Activated CD4-positive, alpha-beta memory T cell treated with anti-CD3 and anti-CD28 coated beads for 36 hours (primary cell): ENCODE measurements at regions not wholly inside any gene's neighbourhood (a gene's known extent, or its start where the extent isn't known, plus 50 kb on each side); places are given as distances from the start of the nearest gene placed in this dataset.

Experiments
- CTCF ChIA-PET: fragments of 350-600 bp; sonication (Branson Sonifier 250); formaldehyde crosslinking; loops from one replicate; lab custom pipeline; 2021; ENCODE audit warnings: antibody characterized with exemption, inconsistent platforms; lab: Charles Lee
- POLR2A ChIA-PET: fragments of 350-600 bp; sonication (Branson Sonifier 250); formaldehyde crosslinking; loops from one replicate; lab custom pipeline; 2021; ENCODE audit warnings: antibody characterized with exemption; lab: Charles Lee
- DNase-seq: peaks from one replicate; pipeline ENCODE4 v3.0.0-alpha.2; 2020
- H3K27ac Mint-ChIP-seq: one replicate; pipeline ENCODE4 v1.8.0; 2021; ENCODE audit warnings: mixed read lengths
- H3K27me3 Mint-ChIP-seq: one replicate; pipeline ENCODE4 v1.8.0; 2021; ENCODE audit warnings: mixed read lengths
- H3K36me3 Mint-ChIP-seq: one replicate; pipeline ENCODE4 v1.8.0; 2021; ENCODE audit warnings: mixed read lengths
- H3K4me1 Mint-ChIP-seq: one replicate; pipeline ENCODE4 v1.8.0; 2021; ENCODE audit warnings: low read depth, mixed read lengths
- H3K4me3 Mint-ChIP-seq: one replicate; pipeline ENCODE4 v1.8.0; 2021; ENCODE audit warnings: mild to moderate bottlenecking, mixed read lengths
- H3K9me3 Mint-ChIP-seq: one replicate; pipeline ENCODE4 v1.8.0; 2021; ENCODE audit warnings: mixed read lengths
- intact Hi-C: fragments of 100-400 bp; cut with micrococcal nuclease; formaldehyde crosslinking; loops from one replicate; pipeline ENCODE4 v1.15.1; 2023

DNA sequence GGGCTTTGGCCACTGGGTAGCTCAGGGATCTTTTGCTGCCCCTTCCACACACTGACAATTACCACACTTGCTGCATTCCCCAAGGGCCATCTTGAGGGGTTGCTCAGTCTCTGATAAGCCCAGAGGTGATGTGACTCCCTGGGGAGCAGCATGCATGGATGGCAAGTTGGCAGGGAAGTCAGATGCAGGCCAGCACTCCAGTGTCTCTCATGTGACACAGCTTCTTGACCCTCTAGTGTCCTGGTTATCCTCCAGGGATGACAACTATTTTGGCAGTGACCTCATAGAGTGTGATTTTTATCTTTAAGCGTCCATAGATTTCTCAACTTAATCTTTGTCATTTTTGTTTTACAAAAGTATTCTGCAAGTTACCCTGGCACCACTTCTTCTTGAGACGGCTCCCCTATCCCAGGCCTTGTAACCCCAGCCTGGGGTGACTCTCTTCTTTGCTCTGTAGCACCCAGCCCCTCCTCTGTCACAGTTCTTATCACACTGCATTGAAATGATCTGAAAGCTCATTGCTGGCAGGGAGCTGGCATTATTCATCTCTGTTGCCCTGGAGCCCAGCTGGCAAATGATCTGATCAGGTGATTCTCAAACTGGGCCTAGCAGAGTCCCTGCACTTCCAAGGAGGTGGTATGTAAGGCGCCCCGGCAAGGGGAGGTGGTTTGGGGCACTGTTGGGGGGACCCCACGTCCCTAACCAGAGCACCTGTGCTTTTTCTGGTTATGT, 72.6 kb downstream of the TENT5C start:
- Mint-ChIP-seq H3K4me3 (no peak overlapping the region), H3K36me3 (no peaks in the 10 kb centered on the region), H3K4me1 (peaks cover 11% of the 10 kb centered on the region), H3K9me3 (no peaks in the 10 kb centered on the region), H3K27ac (no peak overlapping the region), H3K27me3 (no peaks in the 10 kb centered on the region)
- intact Hi-C loops: no loop called here
- DNase-seq: no peak
- ChIA-PET CTCF (interaction anchor here (0.6 to 1.9 kb wide), 2 partner anchors 77 to 166 kb away, joined by 3 to 4 read pairs; no protein-coding TSS in a partner anchor), POLR2A (no interaction called here)

- Mint-ChIP-seq H3K36me3 (no peaks in the 10 kb centered on the region), H3K4me3 (no peak overlapping the region), H3K27ac (no peak overlapping the region), H3K27me3 (no peaks in the 10 kb centered on the region), H3K4me1 (peaks cover 2% of the 10 kb centered on the region), H3K9me3 (no peaks in the 10 kb centered on the region)
- intact Hi-C loops: no loop called here
- ChIA-PET CTCF (interaction anchor here (0.9 kb wide), 1 partner anchor 166 kb away, joined by 3 read pairs; no protein-coding TSS in a partner anchor), POLR2A (no interaction called here)
- no peak for DNase-seq
These were observed 73.5 kb downstream of the TENT5C start for GRCh38 chr1:117679299-117679698.

DNA sequence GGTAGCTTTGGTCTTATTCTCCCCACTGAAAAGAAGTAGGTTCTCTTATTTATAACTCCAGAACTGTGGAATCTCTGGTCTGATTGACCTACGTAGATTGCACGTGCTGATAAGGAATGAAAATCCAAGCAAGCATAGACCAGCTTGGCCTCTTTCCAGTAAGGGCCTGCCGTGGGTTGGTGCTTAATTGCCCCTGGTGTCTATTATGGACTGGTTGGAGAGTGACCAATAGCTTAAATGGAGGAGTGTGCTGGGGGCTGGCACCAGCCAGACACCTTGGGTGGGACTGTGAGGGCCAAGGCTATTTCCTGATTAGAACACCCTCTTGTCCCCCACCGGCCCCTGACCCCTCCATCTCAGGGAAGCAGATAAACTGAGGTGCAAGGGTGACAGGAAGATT, 74.0 kb downstream of the TENT5C start:
- H3K36me3 Mint-ChIP-seq: no peaks in the 10 kb centered on the region
- CTCF ChIA-PET: interaction anchor here (0.9 kb wide), 1 partner anchor 166 kb away, joined by 3 read pairs; no protein-coding TSS in a partner anchor
- POLR2A ChIA-PET: no interaction called here
- H3K27ac Mint-ChIP-seq: no peak overlapping the region
- DNase-seq: no peak
- H3K4me1 Mint-ChIP-seq: no peaks in the 10 kb centered on the region
- intact Hi-C loops: no loop called here
- no peak overlapping the region for H3K4me3 Mint-ChIP-seq
- H3K27me3 Mint-ChIP-seq: no peaks in the 10 kb centered on the region
- H3K9me3 Mint-ChIP-seq: no peaks in the 10 kb centered on the region

GRCh38 chr1:117680316-117681002, 74.6 kb downstream of the TENT5C start:
- CTCF ChIA-PET: interaction anchor here (0.9 to 3.5 kb wide), 2 partner anchors 145 to 167 kb away, joined by 3 to 14 read pairs; no protein-coding TSS in a partner anchor
- H3K4me1 Mint-ChIP-seq: no peaks in the 10 kb centered on the region
- H3K27me3 Mint-ChIP-seq: no peaks in the 10 kb centered on the region

DNA sequence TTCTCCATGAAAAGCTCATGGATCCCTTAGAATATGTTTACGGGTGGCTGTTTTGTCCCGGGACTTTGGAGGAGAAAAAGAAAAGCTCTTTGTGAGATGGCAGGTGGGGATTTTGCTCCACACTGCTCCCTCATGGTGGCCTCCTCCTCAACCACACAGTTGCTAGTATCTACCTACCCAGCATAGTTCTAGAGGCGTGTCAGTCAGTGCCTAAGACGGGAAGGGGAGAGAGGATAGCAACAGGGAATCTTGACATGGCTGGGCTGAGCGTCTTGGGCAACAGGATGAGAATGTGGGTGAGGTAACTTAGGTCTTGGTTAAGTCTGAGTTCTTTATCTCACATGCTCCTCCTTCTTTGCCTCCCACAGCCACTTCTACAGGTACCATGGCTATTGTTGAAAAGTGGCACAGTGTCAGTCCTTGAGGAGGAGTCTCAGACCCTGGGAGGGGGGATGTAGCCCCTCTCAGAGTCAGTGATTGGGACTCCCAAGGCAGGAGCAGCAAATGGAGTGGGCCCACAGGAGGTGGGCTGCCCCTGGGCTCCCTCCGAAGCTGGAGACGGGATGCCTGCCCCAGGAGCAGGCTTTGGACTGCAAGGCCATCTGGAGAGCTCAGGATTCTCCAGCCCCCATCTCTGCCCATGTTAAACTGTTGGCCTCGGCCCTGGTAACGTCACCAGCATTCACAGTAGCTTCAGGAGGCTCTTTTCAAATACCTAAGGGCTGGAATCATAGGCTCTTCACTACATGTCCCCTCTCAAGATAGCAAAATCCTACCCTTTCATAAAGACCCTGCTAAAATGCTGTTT, 75.4 kb downstream of the TENT5C start:
- POLR2A ChIA-PET: no interaction called here

More at GRCh38 chr1:117680316-117681002, 74.6 kb downstream of the TENT5C start:
- no peak overlapping the region for H3K27ac Mint-ChIP-seq
- POLR2A ChIA-PET: no interaction called here
- intact Hi-C loops: no loop called here
- no peak for DNase-seq
- no peak overlapping the region for H3K4me3 Mint-ChIP-seq
- H3K36me3 Mint-ChIP-seq: no peaks in the 10 kb centered on the region
- H3K9me3 Mint-ChIP-seq: no peaks in the 10 kb centered on the region

GRCh38 chr1:117681901-117682250, 76.0 kb downstream of the TENT5C start:
- ChIA-PET POLR2A (no interaction called here), CTCF (interaction anchor here (1.2 to 3.5 kb wide), 2 partner anchors 76 to 147 kb away, joined by 4 to 14 read pairs; no protein-coding TSS in a partner anchor)
- Mint-ChIP-seq H3K27me3 (no peaks in the 10 kb centered on the region), H3K27ac (no peak overlapping the region), H3K36me3 (no peaks in the 10 kb centered on the region), H3K9me3 (no peaks in the 10 kb centered on the region), H3K4me3 (no peak overlapping the region), H3K4me1 (no peaks in the 10 kb centered on the region)
- no peak for DNase-seq
- intact Hi-C loops: no loop called here

More for the DNA sequence above, 75.4 kb downstream of the TENT5C start:
- CTCF ChIA-PET: interaction anchor here (1.2 to 3.5 kb wide), 2 partner anchors 77 to 146 kb away, joined by 4 to 14 read pairs; no protein-coding TSS in a partner anchor
- no peaks in the 10 kb centered on the region for H3K27me3 Mint-ChIP-seq
- H3K27ac Mint-ChIP-seq: no peak overlapping the region
- no peaks in the 10 kb centered on the region for H3K36me3 Mint-ChIP-seq
- no peaks in the 10 kb centered on the region for H3K4me1 Mint-ChIP-seq
- intact Hi-C loops: no loop called here
- no peak overlapping the region for H3K4me3 Mint-ChIP-seq
- H3K9me3 Mint-ChIP-seq: no peaks in the 10 kb centered on the region
- no peak for DNase-seq

DNA sequence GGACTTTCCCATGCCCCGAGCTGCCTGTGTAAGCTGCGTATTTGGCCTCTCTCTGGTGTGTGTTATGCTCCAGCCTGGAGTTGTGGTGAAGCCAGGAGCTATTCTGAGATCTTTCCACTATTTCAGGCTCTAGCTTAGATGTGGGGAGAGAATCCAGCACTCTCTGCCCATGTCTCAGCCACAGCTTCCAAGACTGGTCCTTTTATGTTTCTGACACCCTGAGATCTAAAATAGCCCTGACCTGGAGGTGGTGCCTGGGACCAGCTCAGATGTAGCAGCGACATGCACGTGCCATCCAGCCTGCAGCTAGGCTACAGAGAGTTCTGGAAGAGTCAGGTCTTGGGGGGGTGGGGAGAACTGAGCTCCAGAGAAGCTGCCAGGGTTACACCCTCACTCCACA, 76.5 kb downstream of the TENT5C start:
- Mint-ChIP-seq H3K36me3 (no peaks in the 10 kb centered on the region), H3K4me3 (no peak overlapping the region), H3K27ac (no peak overlapping the region), H3K9me3 (no peaks in the 10 kb centered on the region), H3K4me1 (no peaks in the 10 kb centered on the region), H3K27me3 (no peaks in the 10 kb centered on the region)
- POLR2A ChIA-PET: no interaction called here
- intact Hi-C loops: no loop called here
- DNase-seq: no peak
- CTCF ChIA-PET: interaction anchor here (1.0 to 3.5 kb wide), 3 partner anchors 9 to 147 kb away, joined by 3 to 14 read pairs (median 4); no protein-coding TSS in a partner anchor

GRCh38 chr1:117683571-117684285, 77.9 kb downstream of the TENT5C start:
- Mint-ChIP-seq H3K27me3 (peaks cover 2% of the 10 kb centered on the region), H3K9me3 (no peaks in the 10 kb centered on the region), H3K27ac (no peak overlapping the region), H3K4me1 (no peaks in the 10 kb centered on the region), H3K4me3 (no peak overlapping the region), H3K36me3 (no peaks in the 10 kb centered on the region)
- intact Hi-C loops: no loop called here
- CTCF ChIA-PET: interaction anchor here (1.0 to 3.5 kb wide), 2 partner anchors 14 to 148 kb away, joined by 3 to 14 read pairs; no protein-coding TSS in a partner anchor
- POLR2A ChIA-PET: no interaction called here
- DNase-seq: no peak

- DNase-seq: no peak
- ChIA-PET POLR2A (no interaction called here), CTCF (interaction anchor here (0.9 to 1.1 kb wide), 2 partner anchors 69 to 150 kb away, joined by 3 to 4 read pairs; no protein-coding TSS in a partner anchor)
- intact Hi-C loops: no loop called here
- Mint-ChIP-seq H3K36me3 (no peaks in the 10 kb centered on the region), H3K27me3 (peaks cover 2% of the 10 kb centered on the region), H3K9me3 (no peaks in the 10 kb centered on the region), H3K4me1 (no peaks in the 10 kb centered on the region), H3K27ac (no peak overlapping the region), H3K4me3 (no peak overlapping the region)
These were observed 80.3 kb downstream of the TENT5C start for GRCh38 chr1:117685936-117686806.

DNA sequence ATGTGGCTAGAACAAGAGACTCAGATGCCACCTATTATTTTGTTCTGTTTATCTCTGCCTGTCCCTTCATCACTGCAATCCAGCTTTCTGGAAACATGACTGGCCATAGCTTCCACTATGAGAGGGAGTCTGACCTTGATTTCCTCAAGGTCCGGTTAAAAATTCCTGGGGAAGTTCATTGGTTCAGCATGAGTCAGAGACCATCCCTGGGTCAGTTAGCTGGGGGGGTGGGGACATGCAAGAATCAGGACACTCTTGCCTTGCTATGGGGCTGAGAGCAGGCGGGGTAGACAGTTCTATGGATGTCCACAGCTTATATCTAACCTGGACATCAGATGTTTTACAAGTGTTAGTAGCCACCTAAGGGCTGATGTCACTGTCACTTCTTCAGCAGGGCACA, 81.1 kb downstream of the TENT5C start:
- Mint-ChIP-seq H3K4me3 (no peak overlapping the region), H3K27me3 (peaks cover 2% of the 10 kb centered on the region), H3K9me3 (no peaks in the 10 kb centered on the region), H3K27ac (no peak overlapping the region), H3K4me1 (no peaks in the 10 kb centered on the region), H3K36me3 (no peaks in the 10 kb centered on the region)
- intact Hi-C loops: no loop called here
- ChIA-PET CTCF (interaction anchor here (1.1 kb wide), 1 partner anchor 151 kb away, joined by 4 read pairs; no protein-coding TSS in a partner anchor), POLR2A (no interaction called here)
- DNase-seq: no peak
